GM12872 (cell line): ENCODE measurements at regions not wholly inside any gene's neighbourhood (a gene's known extent, or its start where the extent isn't known, plus 50 kb on each side); places are given as distances from the start of the nearest gene placed in this dataset.

Experiments
- TF ChIP-seq, protein P1 (sequence below): IDR thresholded peaks from 3 replicates; pipeline ENCODE4 v1.5.1; 2011; ENCODE audit warnings: low read depth, mild to moderate bottlenecking, low read length, moderate library complexity; ENCODE audit not compliant: insufficient read depth

DNA sequence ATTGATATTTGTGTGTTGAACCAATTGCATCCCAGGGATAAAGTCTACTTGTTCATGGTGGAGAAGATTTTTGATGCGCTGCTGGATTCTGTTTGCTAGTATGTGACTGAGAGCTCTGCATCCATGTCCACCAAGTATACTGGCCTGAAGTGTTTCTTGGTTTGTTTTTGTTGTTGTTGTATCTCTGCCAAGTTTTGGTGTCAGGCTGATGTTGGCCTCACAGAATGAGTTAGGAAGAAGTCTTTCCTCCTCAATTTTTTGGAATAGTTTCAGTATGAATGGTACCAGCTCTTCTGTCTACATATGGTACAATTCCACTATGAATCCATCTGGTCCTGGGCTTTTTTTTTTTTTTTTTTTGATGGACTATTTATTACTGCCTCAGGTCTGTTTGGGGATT lies 50.9 kb upstream of the OSTN start:
- TF ChIP-seq, protein P1, sequence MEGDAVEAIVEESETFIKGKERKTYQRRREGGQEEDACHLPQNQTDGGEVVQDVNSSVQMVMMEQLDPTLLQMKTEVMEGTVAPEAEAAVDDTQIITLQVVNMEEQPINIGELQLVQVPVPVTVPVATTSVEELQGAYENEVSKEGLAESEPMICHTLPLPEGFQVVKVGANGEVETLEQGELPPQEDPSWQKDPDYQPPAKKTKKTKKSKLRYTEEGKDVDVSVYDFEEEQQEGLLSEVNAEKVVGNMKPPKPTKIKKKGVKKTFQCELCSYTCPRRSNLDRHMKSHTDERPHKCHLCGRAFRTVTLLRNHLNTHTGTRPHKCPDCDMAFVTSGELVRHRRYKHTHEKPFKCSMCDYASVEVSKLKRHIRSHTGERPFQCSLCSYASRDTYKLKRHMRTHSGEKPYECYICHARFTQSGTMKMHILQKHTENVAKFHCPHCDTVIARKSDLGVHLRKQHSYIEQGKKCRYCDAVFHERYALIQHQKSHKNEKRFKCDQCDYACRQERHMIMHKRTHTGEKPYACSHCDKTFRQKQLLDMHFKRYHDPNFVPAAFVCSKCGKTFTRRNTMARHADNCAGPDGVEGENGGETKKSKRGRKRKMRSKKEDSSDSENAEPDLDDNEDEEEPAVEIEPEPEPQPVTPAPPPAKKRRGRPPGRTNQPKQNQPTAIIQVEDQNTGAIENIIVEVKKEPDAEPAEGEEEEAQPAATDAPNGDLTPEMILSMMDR, result no peak

DNA sequence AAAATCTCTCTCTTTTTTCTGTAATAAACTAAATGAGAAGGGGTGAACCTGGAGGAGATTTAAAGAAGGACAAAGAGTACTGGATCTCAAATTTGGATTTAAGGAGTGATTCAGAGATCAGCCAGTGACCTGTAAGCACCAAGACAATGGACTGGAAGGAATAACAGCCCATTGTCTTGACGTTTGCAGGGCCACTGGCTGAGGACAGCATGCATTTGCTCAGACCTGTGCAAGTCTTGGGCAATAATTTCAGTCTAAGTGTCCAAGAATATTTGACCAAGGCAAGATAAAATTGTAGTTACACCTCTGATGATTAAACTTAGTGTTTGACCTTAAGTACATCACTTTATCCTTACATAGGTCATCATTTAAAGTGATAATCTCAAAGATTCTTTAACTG lies 55.8 kb upstream of the OSTN start:
- TF ChIP-seq, protein P1, result no peak

DNA sequence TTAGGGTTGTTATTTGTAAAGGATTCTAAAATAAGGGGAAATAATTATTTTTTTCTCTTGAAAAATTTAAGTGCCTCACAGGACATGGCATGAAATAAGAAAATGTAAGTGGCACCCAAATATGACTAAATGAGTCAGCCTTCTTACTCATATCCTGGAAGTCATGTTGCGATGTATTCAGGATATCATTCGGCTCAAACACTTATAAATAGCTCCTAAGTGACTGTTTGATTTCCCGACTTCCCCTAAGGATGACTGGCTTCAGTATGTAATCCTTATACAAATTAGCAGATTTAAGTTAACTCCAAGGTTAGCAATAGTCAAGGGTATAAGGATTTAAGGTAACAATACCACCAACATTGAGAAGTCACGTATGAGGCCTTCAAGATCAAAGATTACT lies 57.3 kb upstream of the OSTN start:
- TF ChIP-seq, protein P1, result no peak

DNA sequence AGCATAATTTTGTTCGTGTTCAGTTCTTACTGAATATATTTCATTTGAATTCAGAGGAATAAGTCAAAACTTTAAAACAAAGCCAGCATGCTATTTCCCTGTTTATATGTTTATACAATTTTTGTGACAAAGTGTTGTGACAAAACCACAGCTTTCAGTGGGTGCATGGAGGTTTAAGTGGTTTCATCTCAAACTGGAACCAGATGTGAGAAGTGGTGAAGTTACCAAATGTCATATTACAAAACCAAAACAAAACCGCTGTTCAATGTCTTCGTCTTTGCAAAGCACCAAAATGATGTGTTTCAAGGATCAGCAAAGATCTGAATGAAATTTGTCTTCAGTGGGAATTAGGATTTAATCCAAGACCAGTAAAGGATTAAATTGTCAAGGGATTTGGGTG lies 59.3 kb upstream of the OSTN start:
- TF ChIP-seq, protein P1, result no peak

DNA sequence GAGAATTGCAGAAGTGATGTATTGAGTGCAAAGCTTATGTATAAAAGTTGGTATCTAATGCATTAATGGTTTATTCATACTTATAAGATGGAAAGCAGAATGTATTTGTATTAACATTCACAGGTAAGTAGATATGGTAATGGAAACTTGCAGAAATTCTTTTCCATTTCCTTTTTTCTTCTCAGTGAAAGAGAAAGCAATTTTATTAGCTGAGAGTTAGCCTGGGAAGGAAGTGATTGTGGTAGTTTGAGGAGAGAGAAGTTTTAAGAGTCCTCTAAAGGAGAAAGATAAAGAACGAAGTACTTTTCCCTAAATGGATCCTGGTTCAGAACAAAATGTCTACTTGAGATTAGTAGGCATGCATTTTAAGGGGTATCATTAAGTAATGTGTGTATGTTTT lies 60.1 kb upstream of the OSTN start:
- TF ChIP-seq, protein P1, result no peak

DNA sequence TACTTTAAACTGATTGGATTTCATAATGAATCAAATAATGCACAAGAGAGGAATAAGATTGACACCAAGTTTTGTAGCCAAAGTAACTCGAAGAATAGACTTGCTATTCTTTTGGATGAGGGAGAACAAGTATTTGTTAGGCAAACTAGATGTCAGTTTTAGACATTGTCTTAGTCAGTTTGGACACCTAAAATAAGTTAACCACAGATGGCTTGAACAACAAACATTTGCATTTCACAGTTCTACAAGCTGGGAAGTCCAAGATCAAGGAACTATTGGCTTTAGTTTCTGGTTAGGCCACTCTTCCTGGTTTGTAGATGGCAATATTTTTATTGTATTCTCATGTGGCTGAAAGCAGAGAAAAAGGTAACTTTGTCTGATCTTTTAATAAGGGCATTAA lies 61.3 kb upstream of the OSTN start:
- TF ChIP-seq, protein P1, result no peak

DNA sequence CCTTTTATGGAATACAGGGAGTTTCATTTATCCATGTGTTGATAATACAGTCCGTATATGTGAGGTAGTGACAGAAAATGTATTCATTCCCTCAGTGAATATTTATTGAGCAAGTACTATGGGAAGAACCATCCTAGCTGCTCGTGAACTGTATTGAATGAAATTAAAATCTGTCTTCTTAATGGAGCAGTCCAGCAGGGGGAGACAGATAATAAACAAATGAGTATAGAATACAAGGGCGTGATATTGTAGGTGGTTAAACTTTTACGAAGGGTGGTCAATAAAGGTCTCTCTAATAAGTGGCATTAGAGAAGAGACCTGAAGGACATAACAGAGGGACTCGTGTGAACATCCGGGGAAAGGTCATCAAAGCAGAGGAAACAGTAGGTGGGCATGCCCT lies 62.7 kb upstream of the OSTN start:
- TF ChIP-seq, protein P1, result peak; percentile 34; the same call in 1 of the 3 replicates

DNA sequence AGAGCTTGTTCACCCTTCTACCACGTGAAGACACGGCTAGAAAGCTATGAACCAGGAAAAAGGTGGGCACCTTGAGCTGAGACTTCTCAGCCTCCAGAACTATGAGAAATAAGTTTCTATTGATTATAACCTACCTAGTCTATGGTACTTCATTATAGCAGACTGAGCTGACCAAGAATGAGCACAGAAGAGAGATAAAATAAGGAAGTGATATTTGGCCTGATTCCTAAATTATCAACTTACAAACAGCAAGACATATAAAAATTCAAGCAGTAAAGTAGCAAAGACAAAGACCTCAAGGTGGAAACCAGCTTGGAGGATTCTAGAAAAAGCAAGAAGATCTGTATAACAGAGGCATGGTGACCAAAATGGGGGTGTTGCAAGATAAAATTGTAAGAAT lies 63.9 kb upstream of the OSTN start:
- TF ChIP-seq, protein P1, result no peak
